HCT116 (cell line): ENCODE measurements at regions not wholly inside any gene's neighbourhood (a gene's known extent, or its start where the extent isn't known, plus 50 kb on each side); places are given as distances from the start of the nearest gene placed in this dataset.

ENCODE experiments used
- ATAC-seq: fragments of 200-7000 bp; cut with Tn5 transposase; 2 replicates; pipeline ENCODE4 v1.9.1; 2020; ENCODE audit warnings: mild to moderate bottlenecking, moderate library complexity
- BruUV-seq: library from RNA; stranded (reverse); fragments of 400-500 nt; replicated peaks from 2 replicates; lab custom pipeline; 2021; lab: Mats Ljungman, UMichigan
- CTCF ChIA-PET: fragments of 300-600 bp; sonication (Branson Sonifier 250); formaldehyde crosslinking; loops from one replicate; lab custom pipeline; 2021; ENCODE audit warnings: antibody characterized with exemption; lab: Charles Lee
- POLR2A ChIA-PET: fragments of 300-600, 350-600 bp; sonication (Branson Sonifier 250); formaldehyde crosslinking; loops from one replicate; lab custom pipeline; 2021; ENCODE audit warnings: antibody characterized with exemption; lab: Charles Lee
- RAD21 ChIA-PET, 2 experiments: fragments of 300-600 bp; sonication (Branson Sonifier 250); formaldehyde crosslinking; loops; one replicate each; lab custom pipeline; 2023; ENCODE audit warnings: low total read pairs in 2 of 2; ENCODE audit not compliant: uncharacterized antibody in 2 of 2, unreplicated experiment in 2 of 2, low non-redundant PET in 1 of 2; lab: Charles Lee
- DNase-seq: peaks from one replicate; pipeline ENCODE4 v3.0.0-alpha.2; 2010; ENCODE audit warnings: low read depth, low spot score
- H2AFZ ChIP-seq: fragments of 200-600 bp; shearing (Covaris generic), sonication (generic); 2 replicates; pipeline ENCODE4 v1.6.1; 2017; ENCODE audit warnings: low read depth, mixed run types, mixed read lengths, antibody characterized with exemption, low read length; ENCODE audit not compliant: poor library complexity, severe bottlenecking
- H3K27ac ChIP-seq: 2 replicates; pipeline ENCODE4 v1.5.1; 2012; ENCODE audit warnings: low read depth, low read length
- H3K27me3 ChIP-seq: fragments of 200-600 bp; sonication (generic); 2 replicates; pipeline ENCODE4 v1.6.1; 2016; ENCODE audit warnings: mixed run types, low read length, mixed read lengths; ENCODE audit not compliant: insufficient read depth
- H3K36me3 ChIP-seq, 2 experiments: fragments of 200-500 bp in 1 of 2; fragments of 200-600 bp in 1 of 2; sonication (Bioruptor generic) in 1 of 2; sonication (generic) in 1 of 2; 2 replicates each; pipeline versions ENCODE4 v1.5.1 to v1.6.1; 2014 to 2016; ENCODE audit warnings: low read length in 2 of 2, inconsistent platforms in 1 of 2, mixed read lengths in 1 of 2, mixed run types in 1 of 2; ENCODE audit not compliant: insufficient read depth in 2 of 2, control insufficient read depth in 1 of 2
- H3K4me1 ChIP-seq, 2 experiments: fragments of 200-600 bp in 1 of 2; sonication (generic) in 1 of 2; 2 replicates each; pipeline versions ENCODE4 v1.5.1 to v1.6.1; 2012 to 2017; ENCODE audit warnings: low read length in 2 of 2, inconsistent platforms in 1 of 2, mild to moderate bottlenecking in 1 of 2, mixed read lengths in 1 of 2, mixed run types in 1 of 2, moderate library complexity in 1 of 2; ENCODE audit not compliant: insufficient read depth in 2 of 2, control insufficient read depth in 1 of 2
- H3K4me2 ChIP-seq: fragments of 200-600 bp; sonication (generic); 2 replicates; pipeline ENCODE4 v1.6.1; 2017; ENCODE audit warnings: mixed run types, low read length, mixed read lengths
- H3K4me3 ChIP-seq, 2 experiments: fragments of 200-600 bp in 1 of 2; sonication (generic) in 1 of 2; replicated peaks in 1 of 2; 2 replicates each; pipeline ENCODE4 v1.5.1; 2011 to 2016; ENCODE audit warnings: low read length in 2 of 2, control low read depth in 1 of 2, low read depth in 1 of 2, mild to moderate bottlenecking in 1 of 2, mixed read lengths in 1 of 2, mixed run types in 1 of 2
- H3K79me2 ChIP-seq: fragments of 200-600 bp; sonication (generic); 2 replicates; pipeline ENCODE4 v1.6.1; 2017; ENCODE audit warnings: mild to moderate bottlenecking, mixed run types, low read length, moderate library complexity, mixed read lengths; ENCODE audit not compliant: insufficient read depth
- H3K9ac ChIP-seq: fragments of 200-600 bp; sonication (generic); 2 replicates; pipeline ENCODE4 v1.6.1; 2016; ENCODE audit warnings: low read length, mixed read lengths
- H3K9me2 ChIP-seq: fragments of 200-600 bp; sonication (generic), shearing (Covaris generic); 2 replicates; pipeline ENCODE4 v1.6.1; 2017; ENCODE audit warnings: mixed run types, mild to moderate bottlenecking, moderate library complexity; ENCODE audit not compliant: insufficient read depth
- H3K9me3 ChIP-seq, 2 experiments: fragments of 200-500 bp in 1 of 2; fragments of 200-600 bp in 1 of 2; sonication (Bioruptor generic) in 1 of 2; sonication (generic) in 1 of 2; 2 replicates each; pipeline ENCODE4 v1.6.1; 2014 to 2017; ENCODE audit warnings: low read length in 2 of 2, mixed read lengths in 2 of 2, inconsistent platforms in 1 of 2, low read depth in 1 of 2, mild to moderate bottlenecking in 1 of 2, mixed run types in 1 of 2, moderate library complexity in 1 of 2; ENCODE audit not compliant: control insufficient read depth in 1 of 2, insufficient read depth in 1 of 2
- H4K20me1 ChIP-seq: fragments of 200-600 bp; sonication (generic), shearing (Covaris generic); 2 replicates; pipeline ENCODE4 v1.6.1; 2017; ENCODE audit warnings: mixed run types, mild to moderate bottlenecking, moderate library complexity; ENCODE audit not compliant: insufficient read depth
- CBX3 ChIP-seq: IDR thresholded peaks from 2 replicates; pipeline ENCODE4 v1.6.1; 2012; ENCODE audit warnings: low read depth
- EZH2phosphoT487 ChIP-seq: fragments of 200-600 bp; IDR thresholded peaks from 2 replicates; pipeline ENCODE4 v1.6.1; 2018; ENCODE audit warnings: antibody characterized with exemption, borderline replicate concordance
- POLR2A ChIP-seq: IDR thresholded peaks from 2 replicates; pipeline ENCODE4 v1.7.0; 2011; ENCODE audit warnings: borderline replicate concordance; ENCODE audit not compliant: insufficient read depth, insufficient read length; ENCODE audit errors: extremely low read depth
- POLR2AphosphoS5 ChIP-seq: IDR thresholded peaks from 2 replicates; pipeline ENCODE4 v1.6.1; 2011; ENCODE audit warnings: mild to moderate bottlenecking, low read depth, low read length, moderate library complexity
- RAD21 ChIP-seq: IDR thresholded peaks from 2 replicates; pipeline ENCODE4 v1.6.1; 2012; ENCODE audit warnings: low read depth, mild to moderate bottlenecking
- SP1 ChIP-seq: IDR thresholded peaks from 2 replicates; pipeline ENCODE4 v1.6.1; 2012; ENCODE audit warnings: low read depth
- TCF7L2 ChIP-seq: IDR thresholded peaks from 2 replicates; pipeline ENCODE4 v1.7.0; 2011; ENCODE audit warnings: borderline replicate concordance, inconsistent platforms; ENCODE audit not compliant: insufficient read depth, insufficient read length; ENCODE audit errors: extremely low read depth
- YY1 ChIP-seq: IDR thresholded peaks from 2 replicates; pipeline ENCODE4 v1.6.1; 2011; ENCODE audit warnings: low read length, low read depth, moderate library complexity, mild to moderate bottlenecking; ENCODE audit not compliant: insufficient replicate concordance; ENCODE audit errors: extremely low read depth
- intact Hi-C: fragments of 100-400 bp; cut with micrococcal nuclease; formaldehyde crosslinking; loops from 2 replicates; pipeline ENCODE4 v1.10.0; 2022
- TF ChIP-seq, protein P1 (sequence below), 3 experiments: fragments of 200-600 bp in 1 of 3; sonication (generic) in 1 of 3; IDR thresholded peaks in 2 of 3; conservative IDR thresholded peaks in 1 of 3; 2 replicates each; pipeline ENCODE4 v1.5.1; 2012 to 2017; ENCODE audit warnings: low read depth in 2 of 3, low read length in 2 of 3, antibody characterized with exemption in 1 of 3, borderline replicate concordance in 1 of 3, control low read depth in 1 of 3, mild to moderate bottlenecking in 1 of 3, mixed read lengths in 1 of 3, mixed run types in 1 of 3, moderate library complexity in 1 of 3; ENCODE audit not compliant: insufficient read depth in 1 of 3

DNA sequence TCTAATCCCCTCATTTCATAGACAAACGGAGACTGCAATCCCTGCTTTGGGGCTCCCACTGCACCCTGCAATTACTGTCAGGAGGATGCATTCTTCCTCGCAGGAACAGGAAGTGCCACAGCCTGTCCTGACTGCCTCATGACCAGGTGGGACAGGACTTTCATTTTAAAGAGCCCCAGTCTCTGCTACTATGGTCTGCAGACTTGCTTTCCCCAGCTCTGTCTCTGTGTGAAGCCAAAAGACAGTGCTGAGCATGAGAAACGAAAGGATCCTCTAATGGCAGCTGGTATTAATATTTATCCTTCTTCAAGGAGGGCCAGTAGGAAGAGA is 60.0 kb upstream of the PNMA1 start:
- BruUV-seq, result no TSS peak
- POLR2A ChIA-PET, result interaction anchor here (1.0 kb wide), 1 partner anchor 16 kb away, joined by 3 read pairs; no protein-coding TSS in a partner anchor
- no peak overlapping the region for H3K4me2 ChIP-seq
- H4K20me1 ChIP-seq, result no peaks in the 10 kb centered on the region
- RAD21 ChIA-PET, result no interaction called here
- CTCF ChIA-PET, result no interaction called here
- H3K27ac ChIP-seq, result no peak overlapping the region
- peaks cover 14 to 21% of the 10 kb centered on the region in 2 experiments for H3K4me1 ChIP-seq
- no peaks in the 10 kb centered on the region for H3K9me2 ChIP-seq
- no peaks in the 10 kb centered on the region for H3K9me3 ChIP-seq
- intact Hi-C loops, result no loop called here
- H2AFZ ChIP-seq, result no peak overlapping the region
- DNase-seq (no peak), ATAC-seq (no peak)
- no peak for TF ChIP-seq EZH2phosphoT487
- TF ChIP-seq POLR2A, result no peak
- TF ChIP-seq YY1, result no peak
- no peak for TF ChIP-seq CBX3
- TF ChIP-seq, protein P1, sequence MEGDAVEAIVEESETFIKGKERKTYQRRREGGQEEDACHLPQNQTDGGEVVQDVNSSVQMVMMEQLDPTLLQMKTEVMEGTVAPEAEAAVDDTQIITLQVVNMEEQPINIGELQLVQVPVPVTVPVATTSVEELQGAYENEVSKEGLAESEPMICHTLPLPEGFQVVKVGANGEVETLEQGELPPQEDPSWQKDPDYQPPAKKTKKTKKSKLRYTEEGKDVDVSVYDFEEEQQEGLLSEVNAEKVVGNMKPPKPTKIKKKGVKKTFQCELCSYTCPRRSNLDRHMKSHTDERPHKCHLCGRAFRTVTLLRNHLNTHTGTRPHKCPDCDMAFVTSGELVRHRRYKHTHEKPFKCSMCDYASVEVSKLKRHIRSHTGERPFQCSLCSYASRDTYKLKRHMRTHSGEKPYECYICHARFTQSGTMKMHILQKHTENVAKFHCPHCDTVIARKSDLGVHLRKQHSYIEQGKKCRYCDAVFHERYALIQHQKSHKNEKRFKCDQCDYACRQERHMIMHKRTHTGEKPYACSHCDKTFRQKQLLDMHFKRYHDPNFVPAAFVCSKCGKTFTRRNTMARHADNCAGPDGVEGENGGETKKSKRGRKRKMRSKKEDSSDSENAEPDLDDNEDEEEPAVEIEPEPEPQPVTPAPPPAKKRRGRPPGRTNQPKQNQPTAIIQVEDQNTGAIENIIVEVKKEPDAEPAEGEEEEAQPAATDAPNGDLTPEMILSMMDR (IDR thresholded peaks at IDR 0.05 in 2 of 3, conservative IDR thresholded peaks at IDR 0.05 in 1 of 3; ENCODE audit: borderline replicate concordance in 1 of 3, insufficient read depth in 1 of 3, low read depth in 2 of 3, low read length in 2 of 3), result no peak
- TF ChIP-seq SP1, result no peak
- TF ChIP-seq POLR2AphosphoS5, result no peak
- TF ChIP-seq RAD21, result no peak
- TF ChIP-seq TCF7L2, result no peak
- H3K36me3 ChIP-seq, result no peaks in the 10 kb centered on the region
- H3K9ac ChIP-seq, result no peak overlapping the region
- no peak overlapping the region for H3K4me3 ChIP-seq
- H3K27me3 ChIP-seq, result no peaks in the 10 kb centered on the region
- peaks cover 21% of the 10 kb centered on the region; the same call in 1 of the 2 replicates for H3K79me2 ChIP-seq
